Suprapubic skin (tissue), 4 donors: ENCODE measurements at regions not wholly inside any gene's neighbourhood (a gene's known extent, or its start where the extent isn't known, plus 50 kb on each side); places are given as distances from the start of the nearest gene placed in this dataset.

Source experiments
- EP300 ChIP-seq: sonication (generic); formaldehyde crosslinking; IDR thresholded peaks from one replicate; pipeline ENCODE4 v1.6.1; 2017; ENCODE audit warnings: antibody characterized with exemption
- POLR2A ChIP-seq, 2 donors: fragments of 450-650 bp; IDR thresholded peaks; one replicate each; pipeline ENCODE4 v1.6.1; 2017; ENCODE audit warnings: antibody characterized with exemption in 2 of 2, mild to moderate bottlenecking in 2 of 2, moderate library complexity in 2 of 2
- POLR2AphosphoS5 ChIP-seq, 3 donors: sonication (generic); formaldehyde crosslinking; IDR thresholded peaks; one replicate each; pipeline ENCODE4 v1.6.1; 2017; ENCODE audit warnings: antibody characterized with exemption in 3 of 3
- TF ChIP-seq, protein P1 (sequence below), 2 donors: fragments of 200-600 bp in 1 of 2; fragments of 450-650 bp in 1 of 2; sonication (generic) in 1 of 2; IDR thresholded peaks; one replicate each; pipeline ENCODE4 v1.5.1; 2016 to 2019; ENCODE audit warnings: antibody characterized with exemption in 2 of 2, mild to moderate bottlenecking in 1 of 2, moderate library complexity in 1 of 2

DNA sequence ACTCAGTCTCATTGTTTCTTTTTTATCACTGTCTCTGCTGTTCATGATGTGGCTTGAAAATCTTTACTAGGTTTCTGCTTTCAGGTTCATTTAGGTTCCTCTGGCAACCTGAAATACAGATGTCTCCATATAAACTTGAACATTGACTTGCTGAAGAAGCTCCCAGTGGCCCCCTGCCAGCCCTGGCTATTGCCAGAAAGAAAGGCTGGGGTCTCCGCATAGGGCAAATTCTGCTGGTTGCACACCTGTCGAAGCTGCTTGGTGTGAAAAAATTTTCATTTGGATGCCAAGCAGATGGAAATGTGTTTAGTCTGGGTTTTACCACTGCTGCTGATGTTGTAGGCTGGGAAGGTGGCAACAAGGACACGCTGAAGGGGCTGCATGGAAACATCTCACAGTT is 826.7 kb upstream of the GHITM start:
- TF ChIP-seq, protein P1, sequence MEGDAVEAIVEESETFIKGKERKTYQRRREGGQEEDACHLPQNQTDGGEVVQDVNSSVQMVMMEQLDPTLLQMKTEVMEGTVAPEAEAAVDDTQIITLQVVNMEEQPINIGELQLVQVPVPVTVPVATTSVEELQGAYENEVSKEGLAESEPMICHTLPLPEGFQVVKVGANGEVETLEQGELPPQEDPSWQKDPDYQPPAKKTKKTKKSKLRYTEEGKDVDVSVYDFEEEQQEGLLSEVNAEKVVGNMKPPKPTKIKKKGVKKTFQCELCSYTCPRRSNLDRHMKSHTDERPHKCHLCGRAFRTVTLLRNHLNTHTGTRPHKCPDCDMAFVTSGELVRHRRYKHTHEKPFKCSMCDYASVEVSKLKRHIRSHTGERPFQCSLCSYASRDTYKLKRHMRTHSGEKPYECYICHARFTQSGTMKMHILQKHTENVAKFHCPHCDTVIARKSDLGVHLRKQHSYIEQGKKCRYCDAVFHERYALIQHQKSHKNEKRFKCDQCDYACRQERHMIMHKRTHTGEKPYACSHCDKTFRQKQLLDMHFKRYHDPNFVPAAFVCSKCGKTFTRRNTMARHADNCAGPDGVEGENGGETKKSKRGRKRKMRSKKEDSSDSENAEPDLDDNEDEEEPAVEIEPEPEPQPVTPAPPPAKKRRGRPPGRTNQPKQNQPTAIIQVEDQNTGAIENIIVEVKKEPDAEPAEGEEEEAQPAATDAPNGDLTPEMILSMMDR (IDR thresholded peaks at IDR 0.05), result no peak
- TF ChIP-seq POLR2A (IDR thresholded peaks at IDR 0.05), result no peak
- TF ChIP-seq POLR2AphosphoS5 (IDR thresholded peaks at IDR 0.05), result no peak
- no peak for TF ChIP-seq EP300
